Thoracic aorta (tissue), 2 donors: ENCODE measurements at regions not wholly inside any gene's neighbourhood (a gene's known extent, or its start where the extent isn't known, plus 50 kb on each side); places are given as distances from the start of the nearest gene placed in this dataset.

Experiments used
- ATAC-seq: fragments of 150-250 bp; one replicate; pipeline ENCODE4 v1.8.0; 2017; ENCODE audit warnings: low read depth; ENCODE audit not compliant: insufficient number of reproducible peaks, low FRiP score
- DNase-seq: peaks from one replicate; pipeline ENCODE4 v3.0.0-alpha.2; 2020; ENCODE audit warnings: low spot score
- H3K27ac ChIP-seq, 2 donors: fragments of 200-600 bp; sonication (generic); 1 replicate in 1 of 2; 2 replicates in 1 of 2; pipeline ENCODE4 v1.5.1; 2016; ENCODE audit warnings: mild to moderate bottlenecking in 2 of 2, moderate library complexity in 2 of 2
- H3K27me3 ChIP-seq: fragments of 200-600 bp; sonication (generic); replicated peaks from 2 replicates; pipeline ENCODE4 v1.6.0; 2016; ENCODE audit warnings: mild to moderate bottlenecking; ENCODE audit not compliant: insufficient read depth
- H3K36me3 ChIP-seq: fragments of 200-600 bp; sonication (generic); one replicate; pipeline ENCODE4 v1.5.1; 2016
- H3K4me1 ChIP-seq, 2 donors: fragments of 200-600 bp; sonication (generic); 1 replicate in 1 of 2; 2 replicates in 1 of 2; pipeline versions ENCODE4 v1.5.1 to v1.6.0; 2016; ENCODE audit warnings: low read depth in 2 of 2, mild to moderate bottlenecking in 1 of 2; ENCODE audit not compliant: control insufficient read depth in 1 of 2
- H3K4me3 ChIP-seq: fragments of 200-600 bp; sonication (generic); 2 replicates; pipeline ENCODE4 v1.5.1; 2016; ENCODE audit warnings: mild to moderate bottlenecking
- H3K9me3 ChIP-seq: fragments of 200-600 bp; sonication (generic); 2 replicates; pipeline ENCODE4 v1.5.1; 2016
- TF ChIP-seq, protein P1 (sequence below): fragments of 200-600 bp; sonication (generic); IDR thresholded peaks from one replicate; pipeline ENCODE4 v1.5.1; 2019; ENCODE audit warnings: antibody characterized with exemption

DNA sequence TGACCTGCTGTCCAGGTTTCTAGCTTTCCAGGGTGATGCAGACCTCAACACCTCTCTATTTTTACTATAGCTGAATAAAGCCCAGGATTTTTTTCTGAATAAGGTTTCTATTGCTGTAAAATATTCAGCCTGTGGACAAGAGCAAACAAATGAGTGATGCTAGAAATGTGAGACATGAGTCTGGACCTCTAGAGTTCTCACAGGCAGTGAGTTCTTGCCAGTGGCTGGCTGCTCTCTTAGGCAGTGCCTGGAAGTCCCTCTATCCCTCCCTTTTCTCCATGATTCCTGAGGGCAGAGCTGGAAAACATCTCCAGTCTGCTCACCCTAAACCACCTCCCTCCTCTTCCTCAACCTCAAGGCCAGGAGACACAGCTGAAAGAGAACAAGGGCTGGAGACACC is 793.8 kb upstream of the IGFBP3 start:
- H3K4me3 ChIP-seq: no peak overlapping the region
- TF ChIP-seq, protein P1, sequence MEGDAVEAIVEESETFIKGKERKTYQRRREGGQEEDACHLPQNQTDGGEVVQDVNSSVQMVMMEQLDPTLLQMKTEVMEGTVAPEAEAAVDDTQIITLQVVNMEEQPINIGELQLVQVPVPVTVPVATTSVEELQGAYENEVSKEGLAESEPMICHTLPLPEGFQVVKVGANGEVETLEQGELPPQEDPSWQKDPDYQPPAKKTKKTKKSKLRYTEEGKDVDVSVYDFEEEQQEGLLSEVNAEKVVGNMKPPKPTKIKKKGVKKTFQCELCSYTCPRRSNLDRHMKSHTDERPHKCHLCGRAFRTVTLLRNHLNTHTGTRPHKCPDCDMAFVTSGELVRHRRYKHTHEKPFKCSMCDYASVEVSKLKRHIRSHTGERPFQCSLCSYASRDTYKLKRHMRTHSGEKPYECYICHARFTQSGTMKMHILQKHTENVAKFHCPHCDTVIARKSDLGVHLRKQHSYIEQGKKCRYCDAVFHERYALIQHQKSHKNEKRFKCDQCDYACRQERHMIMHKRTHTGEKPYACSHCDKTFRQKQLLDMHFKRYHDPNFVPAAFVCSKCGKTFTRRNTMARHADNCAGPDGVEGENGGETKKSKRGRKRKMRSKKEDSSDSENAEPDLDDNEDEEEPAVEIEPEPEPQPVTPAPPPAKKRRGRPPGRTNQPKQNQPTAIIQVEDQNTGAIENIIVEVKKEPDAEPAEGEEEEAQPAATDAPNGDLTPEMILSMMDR: no peak
- H3K36me3 ChIP-seq: no peaks in the 10 kb centered on the region
- peaks cover 6 to 24% of the 10 kb centered on the region in 2 donors for H3K4me1 ChIP-seq
- ATAC-seq: no peak
- H3K27ac ChIP-seq: no peak overlapping the region
- no peak for DNase-seq
- H3K9me3 ChIP-seq: no peaks in the 10 kb centered on the region
- no peaks in the 10 kb centered on the region for H3K27me3 ChIP-seq

DNA sequence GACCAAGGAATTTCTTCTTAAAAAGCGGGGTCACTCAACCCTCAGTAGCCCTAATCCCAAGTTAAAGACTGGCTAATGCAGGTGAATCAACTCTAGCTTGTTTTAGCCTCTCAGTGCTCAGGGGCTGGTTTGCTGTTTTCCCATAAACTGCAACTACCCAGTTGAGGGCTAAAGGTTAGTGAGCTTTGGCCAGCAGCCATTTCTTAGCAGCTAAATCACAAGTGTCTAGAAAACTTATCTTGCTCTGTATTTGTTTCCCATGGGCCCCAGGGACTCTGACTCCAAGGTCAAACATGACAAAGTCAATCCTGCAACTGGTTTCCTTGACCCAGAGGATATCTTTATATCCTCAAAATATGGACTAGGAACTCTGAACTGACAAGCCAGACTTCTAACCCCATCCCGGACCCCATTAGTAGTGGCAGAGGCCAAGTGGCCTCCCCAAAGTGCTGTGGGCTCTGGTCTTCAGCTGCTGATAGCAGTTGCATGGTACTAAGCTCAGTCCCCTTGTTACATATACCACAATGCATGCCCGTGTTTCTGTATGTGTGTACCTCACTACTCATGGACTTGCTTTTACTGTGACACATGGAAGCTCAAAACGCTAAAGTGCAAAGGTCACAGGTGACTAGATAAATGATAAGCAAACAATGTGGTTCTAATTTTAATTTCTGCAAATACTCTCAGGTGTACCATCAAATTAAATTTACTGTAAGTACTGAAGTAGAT is 793.0 kb upstream of the IGFBP3 start:
- H3K4me1 ChIP-seq: peaks cover 6 to 24% of the 10 kb centered on the region in 2 donors
- no peaks in the 10 kb centered on the region for H3K36me3 ChIP-seq
- H3K4me3 ChIP-seq: no peak overlapping the region
- H3K27ac ChIP-seq: no peak overlapping the region
- no peaks in the 10 kb centered on the region for H3K9me3 ChIP-seq
- no peaks in the 10 kb centered on the region for H3K27me3 ChIP-seq
- TF ChIP-seq, protein P1: no peak
- DNase-seq (no peak), ATAC-seq (no peak)

DNA sequence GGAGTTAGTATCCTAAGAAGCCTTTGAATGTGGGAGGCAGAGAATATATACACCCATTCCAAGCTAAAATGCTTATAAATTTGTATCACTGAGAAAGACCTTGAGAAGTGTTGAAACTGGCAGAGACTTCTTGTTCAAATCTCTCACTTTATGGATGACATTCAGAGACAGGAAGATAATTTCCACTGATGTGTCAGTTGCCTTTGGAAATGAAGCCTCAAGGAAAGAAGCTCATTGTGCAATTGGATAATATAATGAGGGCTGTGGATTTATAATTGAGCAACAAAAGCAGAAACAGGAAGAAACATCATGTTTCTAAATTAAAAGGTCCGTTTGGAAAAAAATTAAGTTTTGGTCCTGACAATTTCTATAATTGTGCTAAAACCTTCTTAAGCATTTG is 789.9 kb upstream of the IGFBP3 start:
- H3K4me3 ChIP-seq: no peak overlapping the region
- no peak for DNase-seq
- H3K4me1 ChIP-seq: peaks cover 6 to 24% of the 10 kb centered on the region in 2 donors
- H3K27me3 ChIP-seq: no peaks in the 10 kb centered on the region
- no peaks in the 10 kb centered on the region for H3K36me3 ChIP-seq
- TF ChIP-seq, protein P1: no peak
- no peaks in the 10 kb centered on the region for H3K9me3 ChIP-seq
- no peak for ATAC-seq
- H3K27ac ChIP-seq: no peak overlapping the region

DNA sequence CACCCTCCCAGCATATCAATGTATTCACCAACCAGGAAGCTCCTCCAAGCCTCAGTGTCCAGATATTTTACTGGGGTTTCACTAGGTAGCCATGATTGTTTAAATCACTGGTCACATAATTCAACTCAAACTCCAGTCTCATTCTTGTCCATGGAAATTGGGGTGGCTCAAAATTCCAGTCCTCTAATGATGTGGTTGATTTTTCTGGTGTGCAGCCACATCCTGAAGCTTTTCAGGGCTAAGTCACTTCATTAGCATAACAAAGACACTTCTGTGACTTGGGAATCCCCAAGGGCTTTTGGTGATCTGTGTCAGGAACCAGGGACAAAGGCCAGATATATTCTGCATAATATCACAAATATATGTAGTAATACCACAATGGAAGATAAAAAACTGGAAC is 786.9 kb upstream of the IGFBP3 start:
- no peaks in the 10 kb centered on the region for H3K9me3 ChIP-seq
- TF ChIP-seq, protein P1: no peak
- DNase-seq: no peak
- H3K27ac ChIP-seq: no peak overlapping the region
- H3K4me1 ChIP-seq: peaks cover 8 to 14% of the 10 kb centered on the region in 2 donors
- ATAC-seq: no peak
- no peaks in the 10 kb centered on the region for H3K27me3 ChIP-seq
- no peaks in the 10 kb centered on the region for H3K36me3 ChIP-seq
- H3K4me3 ChIP-seq: no peak overlapping the region

DNA sequence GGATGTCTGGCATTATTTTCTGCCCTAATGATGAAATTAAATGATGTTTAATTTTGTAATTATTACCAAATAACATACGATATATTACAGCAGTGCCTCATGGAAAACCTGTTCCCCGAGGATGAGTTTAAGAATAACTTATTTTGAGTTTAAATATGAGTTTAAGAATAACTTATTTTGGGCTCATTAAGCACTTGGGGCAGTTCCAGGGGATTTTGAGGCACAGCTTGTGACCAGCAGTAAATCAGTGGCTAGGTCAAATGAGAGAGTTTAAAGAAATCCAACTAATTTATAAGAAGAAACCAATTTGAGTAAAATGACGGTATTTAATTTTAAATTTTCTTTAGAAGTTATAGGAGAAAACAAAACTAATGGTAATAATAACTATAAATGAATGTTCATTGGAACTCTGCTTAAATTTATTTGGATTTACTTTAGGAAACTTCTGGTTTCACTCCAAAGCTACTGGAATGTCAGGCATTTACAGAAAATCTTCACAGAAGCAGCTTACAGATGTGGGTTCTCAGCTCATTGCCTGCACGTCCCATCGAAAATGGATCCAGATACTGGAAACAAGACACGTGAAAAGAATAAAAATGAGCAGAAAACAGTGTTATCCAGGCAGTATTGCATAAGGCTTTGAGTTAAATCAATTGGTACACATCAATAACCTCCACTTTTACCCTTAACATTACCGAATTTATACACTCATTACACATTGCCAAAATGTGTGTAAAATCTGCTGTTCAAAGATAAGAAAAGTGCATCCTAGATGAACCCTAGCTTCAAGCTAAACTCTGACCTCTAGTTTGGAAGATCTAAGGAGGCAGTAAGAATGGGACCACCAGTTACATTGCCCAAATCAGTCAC is 784.5 kb upstream of the IGFBP3 start:
- Histone ChIP-seq H3K4me3 (no peak overlapping the region), H3K36me3 (no peaks in the 10 kb centered on the region), H3K27ac (no peak overlapping the region), H3K9me3 (no peaks in the 10 kb centered on the region), H3K4me1 (peaks cover 8% of the 10 kb centered on the region in 2 donors), H3K27me3 (no peaks in the 10 kb centered on the region)
- TF ChIP-seq, protein P1: no peak
- DNase-seq (no peak), ATAC-seq (no peak)
